Kidney (tissue), 13 donors: ENCODE measurements at regions not wholly inside any gene's neighbourhood (a gene's known extent, or its start where the extent isn't known, plus 50 kb on each side); places are given as distances from the start of the nearest gene placed in this dataset.

Experiments
- DNase-seq, 5 donors: peaks; one replicate each; pipeline ENCODE4 v3.0.0-alpha.2; 2013 to 2020
- FAIRE-seq: peaks from 2 replicates; lab custom pipeline; 2012; peaks lifted over from hg19 to GRCh38; lab: Jason Lieb, UNC
- H3K27ac ChIP-seq, 2 donors: one replicate each; pipeline ENCODE4 v1.7.0; 2013; ENCODE audit warnings: low read depth in 2 of 2, low read length in 2 of 2, inconsistent platforms in 1 of 2
- H3K27me3 ChIP-seq: one replicate; pipeline ENCODE4 v1.7.1; 2013; ENCODE audit warnings: low read length, inconsistent platforms; ENCODE audit not compliant: control insufficient read depth, insufficient read depth
- H3K36me3 ChIP-seq, 3 donors: one replicate each; pipeline versions ENCODE4 v1.7.0 to v1.7.1; 2013; ENCODE audit warnings: low read length in 3 of 3, control low read depth in 1 of 3, inconsistent platforms in 1 of 3; ENCODE audit not compliant: insufficient read depth in 3 of 3, control insufficient read depth in 2 of 3
- H3K4me1 ChIP-seq, 3 donors: one replicate each; pipeline versions ENCODE4 v1.7.0 to v1.7.1; 2013; ENCODE audit warnings: low read length in 3 of 3, inconsistent platforms in 1 of 3, low read depth in 1 of 3; ENCODE audit not compliant: control insufficient read depth in 2 of 3, insufficient read depth in 2 of 3
- H3K4me3 ChIP-seq, 3 donors: one replicate each; pipeline versions ENCODE4 v1.7.0 to v1.8.1; 2013; ENCODE audit warnings: low read length in 3 of 3, control low read depth in 1 of 3, inconsistent platforms in 1 of 3
- H3K9ac ChIP-seq, 3 donors: one replicate each; pipeline versions ENCODE4 v1.7.0 to v1.7.1; 2013; ENCODE audit warnings: low read length in 3 of 3, control low read depth in 1 of 3, inconsistent platforms in 1 of 3
- H3K9me3 ChIP-seq, 3 donors: one replicate each; pipeline versions ENCODE4 v1.7.0 to v1.7.1; 2013; ENCODE audit warnings: low read length in 3 of 3, control low read depth in 1 of 3, inconsistent platforms in 1 of 3; ENCODE audit not compliant: control insufficient read depth in 2 of 3, insufficient read depth in 1 of 3
- CTCF ChIP-seq: IDR thresholded peaks from 3 replicates; pipeline ENCODE4 v1.5.1; 2012; ENCODE audit warnings: mild to moderate bottlenecking, moderate library complexity, borderline replicate concordance; ENCODE audit not compliant: insufficient read depth; ENCODE audit errors: extremely low read depth
- intact Hi-C: fragments of 100-400 bp; cut with DNase I; formaldehyde crosslinking; loops from one replicate; pipeline ENCODE4 v1.11.1; 2022
- donor health status: control.
- donor health status: control.
- donor health status: control.
- donor health status: control.
- donor health status: control.
- donor health status: DM: yes; HTN: yes; CAD: no.
- donor health status: Normal renal cell carcinoma (clear cell type).

GRCh38 chr11:45379162-45379863, 93.2 kb upstream of the SYT13 start:
- intact Hi-C loops: loop anchor here (10.0 kb wide), 2 partner anchors 275 to 395 kb away; no protein-coding TSS in a partner anchor
- Histone ChIP-seq H3K27me3 (no peaks in the 10 kb centered on the region), H3K4me3 (no peak overlapping the region), H3K4me1 (no peaks in the 10 kb centered on the region), H3K27ac (no peak overlapping the region), H3K9ac (no peak overlapping the region), H3K9me3 (no peaks in the 10 kb centered on the region), H3K36me3 (no peaks in the 10 kb centered on the region)
- TF ChIP-seq CTCF: no peak
- FAIRE-seq (no peak), DNase-seq (no peak)

- Histone ChIP-seq H3K4me3 (no peak overlapping the region), H3K36me3 (no peaks in the 10 kb centered on the region), H3K9me3 (no peaks in the 10 kb centered on the region), H3K4me1 (no peaks in the 10 kb centered on the region), H3K27me3 (peaks cover 2% of the 10 kb centered on the region), H3K9ac (no peak overlapping the region), H3K27ac (no peak overlapping the region)
- DNase-seq: no peak
- TF ChIP-seq CTCF: no peak
- FAIRE-seq: no peak
- intact Hi-C loops: loop anchor here (10.0 kb wide), 2 partner anchors 276 to 396 kb away; no protein-coding TSS in a partner anchor
These were observed 92.4 kb upstream of the SYT13 start for GRCh38 chr11:45378516-45378915.

- Histone ChIP-seq H3K27me3 (peaks cover 2% of the 10 kb centered on the region), H3K9ac (no peak overlapping the region), H3K4me3 (no peak overlapping the region), H3K27ac (no peak overlapping the region), H3K36me3 (no peaks in the 10 kb centered on the region), H3K9me3 (no peaks in the 10 kb centered on the region), H3K4me1 (peaks cover 0 to 3% (median 0%) of the 10 kb centered on the region in 3 donors)
- intact Hi-C loops: loop anchor here (10.0 kb wide), 2 partner anchors 280 to 400 kb away; no protein-coding TSS in a partner anchor
- TF ChIP-seq CTCF: no peak
- FAIRE-seq (no peak), DNase-seq (peak in 3 of 5 donors; percentile 14 to 36 (median 32))
These were observed 88.5 kb upstream of the SYT13 start for GRCh38 chr11:45374653-45375059.
